K562 (cell line): ENCODE measurements at regions not wholly inside any gene's neighbourhood (a gene's known extent, or its start where the extent isn't known, plus 50 kb on each side); places are given as distances from the start of the nearest gene placed in this dataset.

ENCODE experiments used
- GMEB1 ChIP-seq: fragments of 250-450 bp; sonication (Bioruptor Pico); IDR thresholded peaks from 2 replicates; pipeline ENCODE4 v1.4.0; 2020; ENCODE audit warnings: mild to moderate bottlenecking
- POLR2AphosphoS5 ChIP-seq: IDR thresholded peaks from 2 replicates; pipeline ENCODE4 v1.6.1; 2011; ENCODE audit warnings: mild to moderate bottlenecking, low read depth, low read length, moderate library complexity; ENCODE audit not compliant: control insufficient read depth, insufficient read depth
- SNRNP70 ChIP-seq: fragments of 200-400 bp; formaldehyde crosslinking; optimal IDR thresholded peaks from 2 replicates; pipeline ENCODE3; 2017; ENCODE audit warnings: low read depth, low read length

GRCh38 chr2:468648-469336 lies 180.9 kb upstream of the ALKAL2 start:
- no peak for TF ChIP-seq POLR2AphosphoS5
- TF ChIP-seq SNRNP70: no peak
- TF ChIP-seq GMEB1: no peak
